ENCODE measurements at regions not wholly inside any gene's neighbourhood (a gene's known extent, or its start where the extent isn't known, plus 50 kb on each side); places are given as distances from the start of the nearest gene placed in this dataset.

DNA sequence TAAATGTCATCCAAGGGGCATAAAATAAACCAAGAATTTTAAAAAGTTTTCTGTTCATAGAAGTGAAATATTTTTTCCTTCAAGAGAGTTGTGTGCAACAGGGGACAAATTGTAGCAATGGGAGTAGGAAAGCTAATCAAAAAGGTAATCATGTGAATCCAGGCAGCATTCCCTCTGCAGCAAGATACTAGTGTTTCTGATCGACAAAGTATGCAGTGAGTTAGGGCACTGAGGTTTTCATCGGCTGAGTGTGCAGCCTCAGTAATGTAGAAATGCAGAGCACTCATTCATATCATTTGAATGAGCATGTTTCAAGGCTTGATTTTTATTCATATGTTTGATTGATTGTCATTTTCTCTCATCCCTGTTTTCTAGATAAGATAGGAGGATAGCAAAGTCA is 321.7 kb downstream of the PCDH7 start:
- TF ChIP-seq EZH2 (IDR thresholded peaks at IDR 0.05; ENCODE audit: insufficient read depth, poor library complexity, severe bottlenecking) (no peak), EZH2phosphoT487 (IDR thresholded peaks at IDR 0.05; ENCODE audit: insufficient read depth, low read depth) (no peak)
